K562 (cell line): ENCODE measurements at regions not wholly inside any gene's neighbourhood (a gene's known extent, or its start where the extent isn't known, plus 50 kb on each side); places are given as distances from the start of the nearest gene placed in this dataset.

Experiments used
- CEBPB ChIP-seq: fragments of 450-650 bp; IDR thresholded peaks from 2 replicates; pipeline ENCODE4 v1.6.1; 2016; ENCODE audit warnings: missing genetic modification characterization, missing compliant biosample characterization
- ETV6 ChIP-seq, 3 experiments: fragments of 150-350 bp in 1 of 3; sonication (generic) in 1 of 3; formaldehyde crosslinking in 1 of 3; IDR thresholded peaks; 2 replicates each; pipeline versions ENCODE4 v1.6.1 to v1.8.0; 2014 to 2022; ENCODE audit warnings: borderline replicate concordance in 2 of 3, low read depth in 2 of 3, antibody characterized with exemption in 1 of 3, low read length in 1 of 3, mild to moderate bottlenecking in 1 of 3, missing genetic modification reagents in 1 of 3
- JUNB ChIP-seq: fragments of 450-650 bp; formaldehyde crosslinking; conservative IDR thresholded peaks from 2 replicates; pipeline ENCODE4 v1.4.0; 2020; ENCODE audit warnings: mild to moderate bottlenecking
- KAT7 ChIP-seq: sonication (generic); formaldehyde crosslinking; IDR thresholded peaks from 2 replicates; pipeline ENCODE4 v1.8.0; 2022; ENCODE audit warnings: missing genetic modification reagents, mild to moderate bottlenecking, borderline replicate concordance
- POLR2AphosphoS5 ChIP-seq: IDR thresholded peaks from 2 replicates; pipeline ENCODE4 v1.6.1; 2011; ENCODE audit warnings: mild to moderate bottlenecking, low read depth, low read length, moderate library complexity; ENCODE audit not compliant: control insufficient read depth, insufficient read depth
- ZKSCAN1 ChIP-seq: fragments of 150-350 bp; IDR thresholded peaks from 2 replicates; pipeline ENCODE4 v1.6.1; 2016; ENCODE audit warnings: low read depth, low read length
- ZNF224 ChIP-seq: sonication (generic); formaldehyde crosslinking; IDR thresholded peaks from 2 replicates; pipeline ENCODE4 v1.8.0; 2022; ENCODE audit warnings: mild to moderate bottlenecking, missing genetic modification reagents
- TF ChIP-seq, protein P1 (sequence below), 3 experiments: IDR thresholded peaks in 2 of 3; conservative IDR thresholded peaks in 1 of 3; 2 replicates each; pipeline ENCODE4 v1.5.1; 2011 to 2012; ENCODE audit warnings: low read length in 3 of 3, mild to moderate bottlenecking in 3 of 3, control low read depth in 2 of 3, improper control_type of control experiment in 1 of 3, inconsistent platforms in 1 of 3, low read depth in 1 of 3, mixed read lengths in 1 of 3, moderate library complexity in 1 of 3; ENCODE audit not compliant: insufficient read depth in 2 of 3

DNA sequence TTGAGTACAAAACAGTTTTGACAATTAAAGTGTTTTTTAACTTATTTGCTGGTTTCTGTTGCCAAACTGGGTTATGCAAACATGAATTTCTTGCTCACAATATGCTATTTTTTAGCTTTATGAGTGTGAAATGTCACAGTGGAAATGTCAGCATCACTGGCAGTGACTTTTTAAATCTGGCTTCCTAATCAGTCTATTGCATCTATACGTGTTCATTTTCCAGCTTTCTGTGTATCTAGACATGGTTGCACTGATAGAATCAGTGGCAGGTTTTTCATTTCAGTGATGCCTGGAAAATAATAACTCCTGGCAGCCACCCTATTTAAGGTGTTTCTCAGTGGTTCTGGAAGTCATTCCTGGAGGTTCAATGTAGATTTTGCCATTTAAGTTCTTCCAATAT lies 146.7 kb downstream of the SLITRK6 start:
- TF ChIP-seq, protein P1, sequence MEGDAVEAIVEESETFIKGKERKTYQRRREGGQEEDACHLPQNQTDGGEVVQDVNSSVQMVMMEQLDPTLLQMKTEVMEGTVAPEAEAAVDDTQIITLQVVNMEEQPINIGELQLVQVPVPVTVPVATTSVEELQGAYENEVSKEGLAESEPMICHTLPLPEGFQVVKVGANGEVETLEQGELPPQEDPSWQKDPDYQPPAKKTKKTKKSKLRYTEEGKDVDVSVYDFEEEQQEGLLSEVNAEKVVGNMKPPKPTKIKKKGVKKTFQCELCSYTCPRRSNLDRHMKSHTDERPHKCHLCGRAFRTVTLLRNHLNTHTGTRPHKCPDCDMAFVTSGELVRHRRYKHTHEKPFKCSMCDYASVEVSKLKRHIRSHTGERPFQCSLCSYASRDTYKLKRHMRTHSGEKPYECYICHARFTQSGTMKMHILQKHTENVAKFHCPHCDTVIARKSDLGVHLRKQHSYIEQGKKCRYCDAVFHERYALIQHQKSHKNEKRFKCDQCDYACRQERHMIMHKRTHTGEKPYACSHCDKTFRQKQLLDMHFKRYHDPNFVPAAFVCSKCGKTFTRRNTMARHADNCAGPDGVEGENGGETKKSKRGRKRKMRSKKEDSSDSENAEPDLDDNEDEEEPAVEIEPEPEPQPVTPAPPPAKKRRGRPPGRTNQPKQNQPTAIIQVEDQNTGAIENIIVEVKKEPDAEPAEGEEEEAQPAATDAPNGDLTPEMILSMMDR (IDR thresholded peaks at IDR 0.05 in 2 of 3, conservative IDR thresholded peaks at IDR 0.05 in 1 of 3; ENCODE audit: insufficient read depth in 2 of 3, low read depth in 1 of 3, low read length in 3 of 3), result no peak
- no peak for TF ChIP-seq ZKSCAN1
- no peak for TF ChIP-seq JUNB (CRISPR knock-in tag)
- TF ChIP-seq KAT7, result no peak
- TF ChIP-seq ETV6 (IDR thresholded peaks at IDR 0.05; ENCODE audit: borderline replicate concordance in 1 of 2, low read depth in 2 of 2, low read length in 1 of 2), result no peak
- no peak for TF ChIP-seq ETV6 (CRISPR knock-in tag; IDR thresholded peaks at IDR 0.05; ENCODE audit: borderline replicate concordance)
- no peak for TF ChIP-seq ZNF224 (CRISPR knock-in tag)
- TF ChIP-seq POLR2AphosphoS5, result no peak
- no peak for TF ChIP-seq CEBPB (tag)
